Duodenal mucosa (tissue), 2 donors: ENCODE measurements at regions not wholly inside any gene's neighbourhood (a gene's known extent, or its start where the extent isn't known, plus 50 kb on each side); places are given as distances from the start of the nearest gene placed in this dataset.
"Not testable (repeated sequence)": the region's sequence is repeated elsewhere in the genome, so short reads cannot be mapped to it uniquely, and the experiment has no call there.

Experiments
- H3K27ac ChIP-seq: one replicate; pipeline ENCODE4 v1.7.0; 2013; ENCODE audit warnings: low read depth, low read length
- H3K27me3 ChIP-seq, 2 donors: one replicate each; pipeline ENCODE4 v1.7.0; 2013; ENCODE audit warnings: low read length in 2 of 2, control low read depth in 1 of 2; ENCODE audit not compliant: insufficient read depth in 2 of 2, control insufficient read depth in 1 of 2
- H3K36me3 ChIP-seq, 2 donors: one replicate each; pipeline ENCODE4 v1.7.0; 2013; ENCODE audit warnings: low read length in 2 of 2, control low read depth in 1 of 2; ENCODE audit not compliant: insufficient read depth in 2 of 2, control insufficient read depth in 1 of 2
- H3K4me1 ChIP-seq, 2 donors: one replicate each; pipeline ENCODE4 v1.7.0; 2013; ENCODE audit warnings: low read length in 2 of 2, control low read depth in 1 of 2; ENCODE audit not compliant: insufficient read depth in 2 of 2, control insufficient read depth in 1 of 2
- H3K4me3 ChIP-seq, 2 donors: one replicate each; pipeline ENCODE4 v1.7.0; 2013; ENCODE audit warnings: low read length in 2 of 2, low read depth in 1 of 2
- H3K9ac ChIP-seq, 2 donors: one replicate each; pipeline ENCODE4 v1.7.0; 2013; ENCODE audit warnings: low read length in 2 of 2, low read depth in 1 of 2
- H3K9me3 ChIP-seq, 2 donors: one replicate each; pipeline ENCODE4 v1.7.0; 2013; ENCODE audit warnings: low read length in 2 of 2, control low read depth in 1 of 2; ENCODE audit not compliant: control insufficient read depth in 1 of 2

GRCh38 chr9:40097992-40098391, 742.5 kb downstream of the SPATA31A1 start:
- not testable (repeated sequence) for H3K4me3 ChIP-seq, H3K27me3 ChIP-seq, H3K9me3 ChIP-seq, H3K27ac ChIP-seq, H3K9ac ChIP-seq, H3K36me3 ChIP-seq, H3K4me1 ChIP-seq

DNA sequence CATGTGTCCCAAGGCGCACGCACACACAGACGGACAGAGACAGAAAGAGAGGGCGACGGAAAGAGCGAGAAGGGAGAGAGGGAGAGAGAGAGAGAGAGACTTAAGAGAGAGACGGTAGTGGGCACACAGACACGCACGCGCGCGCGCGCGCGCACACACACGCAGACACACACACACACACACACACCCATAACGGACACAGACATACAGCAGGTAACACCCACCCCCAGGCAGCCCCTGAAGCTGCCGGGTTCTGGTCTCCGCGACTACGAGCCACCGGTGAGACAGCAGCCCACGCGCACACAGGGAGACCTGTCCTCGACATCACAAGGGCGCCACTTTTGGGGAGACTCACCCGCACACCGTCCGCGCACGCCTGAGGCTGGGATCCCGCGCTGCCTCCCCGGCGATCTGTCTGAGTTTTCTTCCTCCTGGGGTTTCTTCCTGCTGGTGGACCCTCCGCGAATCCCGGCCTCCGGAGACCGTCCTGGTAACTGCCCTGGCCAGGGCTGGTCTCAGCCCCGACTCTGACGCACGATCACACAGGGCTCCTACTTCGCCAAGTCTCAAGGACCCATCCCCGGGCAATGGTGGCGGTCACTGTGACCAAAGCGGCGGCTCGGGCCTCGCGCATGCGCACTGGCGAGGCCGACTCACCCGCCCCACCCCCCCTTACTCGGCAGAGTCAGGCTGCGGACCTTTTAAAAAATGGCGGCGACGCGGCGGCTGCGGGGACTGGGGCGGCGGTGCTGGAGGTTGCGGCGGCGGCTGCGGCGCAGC, 750.7 kb downstream of the SPATA31A1 start:
- peak overlapping the region in 1 of 2 donors; percentile 39 for H3K9ac ChIP-seq
- H3K4me1 ChIP-seq: not testable (repeated sequence)
- H3K4me3 ChIP-seq: peak overlapping the region in 1 of 2 donors; percentile 35

GRCh38 chr9:40106783-40107248, 751.3 kb downstream of the SPATA31A1 start:
- not testable (repeated sequence) for H3K27me3 ChIP-seq, H3K9ac ChIP-seq, H3K36me3 ChIP-seq, H3K4me3 ChIP-seq, H3K27ac ChIP-seq, H3K9me3 ChIP-seq, H3K4me1 ChIP-seq

More for the DNA sequence above, 750.7 kb downstream of the SPATA31A1 start:
- H3K27ac ChIP-seq, H3K9me3 ChIP-seq, H3K27me3 ChIP-seq, H3K36me3 ChIP-seq: not testable (repeated sequence)

GRCh38 chr9:40107251-40107650, 751.8 kb downstream of the SPATA31A1 start:
- not testable (repeated sequence) for H3K36me3 ChIP-seq, H3K9me3 ChIP-seq, H3K4me1 ChIP-seq, H3K27me3 ChIP-seq, H3K27ac ChIP-seq, H3K4me3 ChIP-seq, H3K9ac ChIP-seq

GRCh38 chr9:40108465-40108864, 753.0 kb downstream of the SPATA31A1 start:
- H3K4me1 ChIP-seq, H3K4me3 ChIP-seq, H3K27me3 ChIP-seq, H3K36me3 ChIP-seq, H3K9ac ChIP-seq, H3K27ac ChIP-seq, H3K9me3 ChIP-seq: not testable (repeated sequence)

GRCh38 chr9:40110751-40111150, 755.3 kb downstream of the SPATA31A1 start:
- H3K27ac ChIP-seq, H3K27me3 ChIP-seq, H3K9ac ChIP-seq, H3K9me3 ChIP-seq, H3K4me1 ChIP-seq, H3K36me3 ChIP-seq, H3K4me3 ChIP-seq: not testable (repeated sequence)

DNA sequence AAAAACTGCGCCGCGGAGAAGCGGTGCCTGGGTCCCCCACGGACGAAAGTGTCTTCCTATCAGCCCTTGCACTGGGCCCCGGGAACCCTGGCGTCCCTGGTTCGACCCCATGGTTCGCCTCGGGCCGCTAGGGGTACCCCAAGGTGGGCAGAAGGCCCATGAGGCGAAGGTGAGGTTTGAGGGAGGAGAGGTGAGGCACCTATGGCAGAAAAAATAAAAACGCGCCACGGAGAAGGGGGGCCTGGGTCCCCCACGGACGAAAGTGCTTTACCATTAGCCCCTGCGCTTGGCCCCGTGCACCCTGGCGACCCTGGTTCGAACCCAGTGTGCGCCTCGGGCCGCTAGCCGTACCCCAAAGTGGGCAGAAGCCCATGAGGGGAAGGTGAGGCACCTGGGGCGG, 756.1 kb downstream of the SPATA31A1 start:
- not testable (repeated sequence) for H3K4me3 ChIP-seq, H3K9me3 ChIP-seq, H3K27me3 ChIP-seq, H3K4me1 ChIP-seq, H3K9ac ChIP-seq, H3K36me3 ChIP-seq, H3K27ac ChIP-seq

DNA sequence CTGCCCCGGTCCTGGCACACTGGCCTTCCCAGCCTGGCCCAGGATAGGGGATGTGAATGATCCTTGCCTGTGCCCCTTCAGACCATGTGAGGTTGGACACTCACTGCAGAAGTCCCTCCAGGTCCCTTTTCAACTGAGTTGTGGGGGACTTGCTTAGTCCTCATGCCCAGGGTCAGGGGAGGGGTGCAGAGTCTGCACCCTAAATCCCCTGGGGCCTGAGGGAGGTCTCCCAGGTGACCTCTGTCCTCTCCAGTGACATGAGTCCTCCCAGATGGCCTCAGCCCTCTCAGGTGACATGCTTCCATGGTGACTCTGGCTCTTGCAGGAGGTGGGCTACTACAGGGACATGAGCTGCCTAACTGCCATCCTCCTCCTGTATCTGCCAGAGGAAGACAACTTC, 775.1 kb downstream of the SPATA31A1 start:
- not testable (repeated sequence) for H3K9ac ChIP-seq, H3K4me1 ChIP-seq, H3K9me3 ChIP-seq, H3K27me3 ChIP-seq, H3K27ac ChIP-seq, H3K36me3 ChIP-seq, H3K4me3 ChIP-seq

DNA sequence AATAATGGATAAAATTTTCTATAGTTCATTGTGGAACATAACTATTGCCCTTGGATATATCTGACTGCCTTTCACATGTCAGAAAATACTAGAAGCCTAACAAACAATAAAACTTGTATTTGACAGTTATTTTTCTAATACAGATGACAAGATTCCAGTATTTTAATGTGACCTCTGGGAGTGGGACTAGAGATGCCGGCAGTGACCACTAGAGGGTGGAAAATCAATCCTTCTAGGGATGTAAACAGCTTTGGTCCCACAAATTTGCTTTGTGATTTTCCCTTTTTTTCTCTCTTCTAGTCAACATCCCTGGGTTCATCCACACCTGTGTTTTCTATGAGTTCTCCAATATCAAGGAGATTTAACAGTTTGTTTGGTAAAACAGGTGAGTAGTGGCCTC, 813.7 kb downstream of the SPATA31A1 start:
- H3K4me3 ChIP-seq, H3K36me3 ChIP-seq, H3K27ac ChIP-seq, H3K27me3 ChIP-seq, H3K9ac ChIP-seq, H3K4me1 ChIP-seq, H3K9me3 ChIP-seq: not testable (repeated sequence)

DNA sequence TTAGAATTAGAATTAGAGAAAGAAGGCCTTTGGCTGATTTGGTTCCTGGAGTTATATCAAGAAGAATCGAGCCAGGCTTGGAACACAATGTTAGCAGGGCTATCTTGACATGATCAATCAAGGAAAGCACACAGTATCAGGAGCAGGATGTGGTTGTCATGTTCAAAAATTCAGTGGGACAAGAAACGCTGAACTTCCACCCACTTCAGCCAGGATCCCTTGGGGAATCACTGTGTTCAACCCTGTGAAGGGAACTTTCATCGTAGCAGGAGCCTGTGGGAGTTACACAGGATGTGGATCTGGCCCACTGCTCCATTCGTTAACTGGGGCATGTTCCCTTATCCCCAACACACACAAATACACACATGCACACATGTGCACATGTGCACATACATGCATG, 817.8 kb downstream of the SPATA31A1 start:
- not testable (repeated sequence) for H3K9ac ChIP-seq, H3K36me3 ChIP-seq, H3K27ac ChIP-seq, H3K27me3 ChIP-seq, H3K4me3 ChIP-seq, H3K9me3 ChIP-seq, H3K4me1 ChIP-seq

GRCh38 chr9:40174035-40174434, 818.6 kb downstream of the SPATA31A1 start:
- not testable (repeated sequence) for H3K9me3 ChIP-seq, H3K27ac ChIP-seq, H3K4me3 ChIP-seq, H3K36me3 ChIP-seq, H3K9ac ChIP-seq, H3K4me1 ChIP-seq, H3K27me3 ChIP-seq
